Gastroesophageal sphincter (tissue), 3 donors: ENCODE measurements at regions not wholly inside any gene's neighbourhood (a gene's known extent, or its start where the extent isn't known, plus 50 kb on each side); places are given as distances from the start of the nearest gene placed in this dataset.

Experiments used
- EP300 ChIP-seq: sonication (generic); formaldehyde crosslinking; IDR thresholded peaks from one replicate; pipeline ENCODE4 v1.6.1; 2017; ENCODE audit warnings: antibody characterized with exemption, mild to moderate bottlenecking
- TF ChIP-seq, protein P1 (sequence below), 4 experiments: fragments of 200-600 bp in 2 of 4; fragments of 450-650 bp in 2 of 4; sonication (generic) in 1 of 4; IDR thresholded peaks; one replicate each; pipeline ENCODE4 v1.5.1; 2017 to 2019; ENCODE audit warnings: antibody characterized with exemption in 4 of 4, mild to moderate bottlenecking in 2 of 4, moderate library complexity in 2 of 4

DNA sequence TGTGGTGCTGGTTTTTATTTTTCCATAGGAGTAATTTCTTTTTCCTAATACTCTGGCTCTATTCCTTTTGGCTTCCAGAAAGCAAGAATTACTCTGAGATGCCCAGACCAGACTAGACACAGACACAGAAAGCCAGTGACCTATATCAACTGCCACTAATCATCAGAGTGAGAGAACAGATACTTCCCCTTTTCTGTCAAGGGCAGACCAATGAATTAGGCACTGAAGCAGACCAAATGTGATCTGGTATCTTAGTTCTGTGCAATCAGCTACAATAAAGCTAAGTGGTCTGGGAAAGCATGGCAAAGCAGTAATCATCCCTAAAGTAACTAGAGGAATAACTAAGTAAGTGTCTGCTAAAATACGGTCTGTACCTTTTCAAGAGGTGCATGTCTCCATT lies 239.1 kb downstream of the ELAVL2 start:
- TF ChIP-seq, protein P1, sequence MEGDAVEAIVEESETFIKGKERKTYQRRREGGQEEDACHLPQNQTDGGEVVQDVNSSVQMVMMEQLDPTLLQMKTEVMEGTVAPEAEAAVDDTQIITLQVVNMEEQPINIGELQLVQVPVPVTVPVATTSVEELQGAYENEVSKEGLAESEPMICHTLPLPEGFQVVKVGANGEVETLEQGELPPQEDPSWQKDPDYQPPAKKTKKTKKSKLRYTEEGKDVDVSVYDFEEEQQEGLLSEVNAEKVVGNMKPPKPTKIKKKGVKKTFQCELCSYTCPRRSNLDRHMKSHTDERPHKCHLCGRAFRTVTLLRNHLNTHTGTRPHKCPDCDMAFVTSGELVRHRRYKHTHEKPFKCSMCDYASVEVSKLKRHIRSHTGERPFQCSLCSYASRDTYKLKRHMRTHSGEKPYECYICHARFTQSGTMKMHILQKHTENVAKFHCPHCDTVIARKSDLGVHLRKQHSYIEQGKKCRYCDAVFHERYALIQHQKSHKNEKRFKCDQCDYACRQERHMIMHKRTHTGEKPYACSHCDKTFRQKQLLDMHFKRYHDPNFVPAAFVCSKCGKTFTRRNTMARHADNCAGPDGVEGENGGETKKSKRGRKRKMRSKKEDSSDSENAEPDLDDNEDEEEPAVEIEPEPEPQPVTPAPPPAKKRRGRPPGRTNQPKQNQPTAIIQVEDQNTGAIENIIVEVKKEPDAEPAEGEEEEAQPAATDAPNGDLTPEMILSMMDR (IDR thresholded peaks at IDR 0.05): no peak
- no peak for TF ChIP-seq EP300
